ENCODE measurements at regions not wholly inside any gene's neighbourhood (a gene's known extent, or its start where the extent isn't known, plus 50 kb on each side); places are given as distances from the start of the nearest gene placed in this dataset.
"Not testable (repeated sequence)": the region's sequence is repeated elsewhere in the genome, so short reads cannot be mapped to it uniquely, and the experiment has no call there.

DNA sequence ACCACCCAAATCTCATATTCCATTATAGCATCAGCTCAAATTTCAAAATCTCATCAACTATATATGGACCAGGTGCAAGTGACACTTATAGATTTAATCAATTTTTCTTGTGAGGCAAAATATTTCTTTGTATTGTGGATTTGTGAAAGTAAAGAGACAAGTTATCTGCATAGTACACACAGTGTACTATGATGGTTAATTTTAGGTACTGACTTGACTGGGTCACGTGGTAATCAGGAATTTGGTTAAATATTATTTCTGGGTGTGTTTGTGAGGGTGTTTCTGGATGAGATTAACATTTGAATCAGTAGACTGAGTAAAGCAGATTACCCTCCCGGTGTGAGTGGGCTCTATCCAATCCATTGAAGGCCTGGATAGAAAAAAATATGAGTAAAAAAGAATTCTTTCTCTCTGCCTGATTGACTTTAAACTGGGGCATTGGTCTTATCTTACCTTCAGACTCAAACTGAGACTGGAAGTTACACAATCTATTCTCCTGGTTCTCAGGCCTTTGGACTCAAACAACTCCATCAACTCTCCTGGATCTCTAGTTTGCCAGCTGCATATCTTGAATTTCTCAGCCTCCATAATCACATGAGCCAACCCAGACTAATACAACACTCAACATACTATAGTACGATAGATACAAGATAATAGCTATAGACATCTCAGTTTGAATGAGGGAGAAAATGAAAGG lies 799.9 kb downstream of the NAP1L3 start:
- intact Hi-C loops (cut with DNase I; ENCODE audit: low total_unique reads); H3K27me3 ChIP-seq; DNase-seq; H3K9me3 ChIP-seq; H3K4me3 ChIP-seq; H3K4me1 ChIP-seq; H3K36me3 ChIP-seq; H3K27ac ChIP-seq: not testable (repeated sequence)
- whole genome bisulfite sequencing, 5 donors, result 16 to 53% (median 32%) methylated on average over 3 of the region's 3 CpGs

DNA sequence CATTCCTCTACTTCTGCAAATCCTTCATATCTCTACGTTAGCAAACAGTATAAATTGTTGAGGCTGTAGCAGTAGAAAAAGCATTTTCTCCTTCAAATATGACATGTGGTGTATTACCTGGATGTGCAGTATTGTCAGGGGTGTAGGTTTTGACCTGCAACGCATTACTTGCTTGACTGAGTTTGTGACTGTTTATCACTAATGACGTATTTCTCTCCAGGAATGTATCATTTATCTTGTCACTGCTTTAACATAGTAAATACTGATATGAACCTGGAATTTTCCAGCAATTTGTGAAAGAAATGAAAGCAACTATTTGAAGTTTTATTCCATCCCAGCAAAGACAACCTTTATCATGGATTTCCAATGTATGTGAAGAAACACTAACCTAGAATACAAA lies 823.4 kb downstream of the NAP1L3 start:
- H3K4me1 ChIP-seq; H3K9me3 ChIP-seq; H3K27ac ChIP-seq; H3K4me3 ChIP-seq; H3K27me3 ChIP-seq; intact Hi-C loops (cut with DNase I; ENCODE audit: low total_unique reads); DNase-seq; H3K36me3 ChIP-seq: not testable (repeated sequence)
- 42 to 60% (median 49%) methylated on average over 3 of the region's 3 CpGs for WGBS, 5 donors

GRCh38 chrX:92843920-92844319 lies 829.5 kb downstream of the NAP1L3 start:
- H3K9me3 ChIP-seq; H3K36me3 ChIP-seq; DNase-seq; H3K27ac ChIP-seq; intact Hi-C loops (cut with DNase I; ENCODE audit: low total_unique reads); H3K4me3 ChIP-seq; H3K4me1 ChIP-seq; H3K27me3 ChIP-seq: not testable (repeated sequence)
- 71 to 97% (median 92%) methylated on average over 1 to 2 of the region's 2 CpGs for WGBS, 5 donors

DNA sequence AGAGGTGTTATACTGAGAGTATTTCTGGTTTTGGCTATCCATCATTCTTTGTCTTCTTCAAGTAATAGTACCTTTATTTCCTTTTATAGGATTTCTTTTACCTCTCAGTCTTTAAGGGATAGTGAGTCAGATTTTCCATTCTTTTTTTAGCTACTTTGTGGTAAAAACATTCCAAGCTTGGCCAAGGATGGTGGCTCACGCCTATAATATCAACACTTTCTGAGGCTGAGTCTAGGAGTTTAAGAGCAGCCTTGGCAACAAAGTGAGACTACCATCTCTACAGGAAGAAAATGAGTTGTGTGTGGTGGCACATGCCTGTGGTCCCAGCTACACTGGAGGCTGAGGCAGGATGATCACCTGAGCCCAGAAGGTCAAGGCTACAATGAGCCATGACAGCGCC lies 840.6 kb downstream of the NAP1L3 start:
- H3K36me3 ChIP-seq; DNase-seq; H3K27me3 ChIP-seq; intact Hi-C loops (cut with DNase I; ENCODE audit: low total_unique reads); H3K9me3 ChIP-seq; H3K4me1 ChIP-seq; H3K27ac ChIP-seq; H3K4me3 ChIP-seq: not testable (repeated sequence)
- 44 to 69% (median 67%) methylated on average over 1 to 2 of the region's 2 CpGs for WGBS, 5 donors

- DNase-seq; H3K4me1 ChIP-seq; H3K27ac ChIP-seq; H3K36me3 ChIP-seq; H3K4me3 ChIP-seq; intact Hi-C loops (cut with DNase I; ENCODE audit: low total_unique reads); H3K27me3 ChIP-seq; H3K9me3 ChIP-seq: not testable (repeated sequence)
- WGBS, 5 donors, result 58 to 93% (median 72%) methylated on average over 6 of the region's 6 CpGs
These were observed 843.3 kb downstream of the NAP1L3 start for GRCh38 chrX:92830083-92830482.

GRCh38 chrX:92821580-92822152 lies 851.7 kb downstream of the NAP1L3 start:
- H3K4me3 ChIP-seq; H3K36me3 ChIP-seq; H3K27ac ChIP-seq; H3K4me1 ChIP-seq; H3K9me3 ChIP-seq; H3K27me3 ChIP-seq; intact Hi-C loops (cut with DNase I; ENCODE audit: low total_unique reads); DNase-seq: not testable (repeated sequence)
- WGBS, 5 donors, result 90 to 95% (median 91%) methylated on average over 6 to 30 of the region's 30 CpGs; no CpG with 5 or more reads in 1 of the 5 donors

DNA sequence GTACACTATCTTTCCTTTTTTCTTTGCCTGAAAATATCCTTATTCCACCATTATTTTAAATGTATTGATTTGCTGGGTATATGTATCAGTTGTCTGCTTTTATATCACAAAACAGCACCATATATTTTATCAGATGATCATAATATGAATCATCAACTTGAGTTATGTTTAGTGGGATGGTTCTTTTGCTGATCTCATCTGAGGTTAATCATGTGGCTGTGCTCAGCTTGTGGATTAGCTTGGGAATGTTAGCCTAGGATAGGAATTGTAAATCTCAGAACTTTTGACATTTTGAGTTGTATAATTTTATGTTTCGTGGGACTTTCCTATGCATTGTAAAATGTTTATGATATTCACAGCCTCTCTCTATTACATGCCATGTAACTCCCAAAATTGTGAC lies 881.3 kb downstream of the NAP1L3 start:
- H3K36me3 ChIP-seq; H3K4me1 ChIP-seq; H3K9me3 ChIP-seq; H3K4me3 ChIP-seq; H3K27me3 ChIP-seq; intact Hi-C loops (cut with DNase I; ENCODE audit: low total_unique reads); DNase-seq; H3K27ac ChIP-seq: not testable (repeated sequence)
- 63 to 81% (median 76%) methylated on average over 1 of the region's 1 CpG for WGBS, 5 donors

DNA sequence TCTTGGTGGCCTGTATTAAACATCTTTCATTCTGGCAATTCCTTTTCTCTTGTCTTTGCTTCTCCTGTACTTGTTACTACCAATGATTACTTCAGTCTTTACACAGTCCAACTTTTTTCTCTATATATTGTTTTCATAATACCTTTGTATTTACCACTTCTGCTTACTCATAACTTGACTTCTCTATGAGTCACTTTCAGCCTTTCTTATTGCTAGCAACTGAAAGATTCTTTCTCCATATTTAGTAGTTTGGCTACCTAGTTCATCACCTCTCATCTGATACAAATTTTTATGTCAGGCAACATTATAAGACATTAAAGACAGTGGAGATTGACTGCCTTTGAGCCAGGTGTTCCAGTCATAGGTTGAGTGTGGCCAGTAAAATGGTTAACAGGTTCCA lies 893.3 kb downstream of the NAP1L3 start:
- H3K36me3 ChIP-seq; H3K4me1 ChIP-seq; H3K4me3 ChIP-seq; H3K9me3 ChIP-seq; H3K27me3 ChIP-seq; H3K27ac ChIP-seq; DNase-seq; intact Hi-C loops (cut with DNase I; ENCODE audit: low total_unique reads): not testable (repeated sequence)

DNA sequence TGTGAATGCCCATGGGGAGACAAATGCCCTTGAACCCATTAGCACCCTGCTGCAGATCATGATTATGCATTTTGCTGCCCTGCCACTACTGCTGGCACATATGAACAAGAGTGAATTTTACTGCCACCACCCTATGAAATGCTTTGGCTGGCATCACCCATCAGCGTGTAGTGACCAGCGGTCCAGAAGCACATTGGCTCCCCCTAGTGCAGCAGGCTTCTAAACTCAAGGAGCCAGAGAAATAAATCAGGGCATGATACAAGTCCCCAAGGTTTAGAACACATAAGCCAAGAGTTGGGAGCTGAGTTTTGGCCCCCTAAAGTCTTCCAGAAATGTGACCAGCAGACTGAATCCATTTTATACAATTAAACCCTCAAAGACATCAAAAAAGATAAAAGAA lies 899.4 kb downstream of the NAP1L3 start:
- H3K27ac ChIP-seq; intact Hi-C loops (cut with DNase I; ENCODE audit: low total_unique reads); H3K27me3 ChIP-seq; H3K36me3 ChIP-seq; H3K9me3 ChIP-seq; H3K4me1 ChIP-seq; H3K4me3 ChIP-seq: not testable (repeated sequence)
- DNase-seq, result peak; percentile 1 to 34
- WGBS, 5 donors, result 28 to 79% (median 31%) methylated on average over 2 of the region's 2 CpGs; no CpG with 5 or more reads in 1 of the 5 donors

- DNase-seq; H3K27me3 ChIP-seq; H3K4me1 ChIP-seq; H3K36me3 ChIP-seq; H3K27ac ChIP-seq; H3K9me3 ChIP-seq; intact Hi-C loops (cut with DNase I; ENCODE audit: low total_unique reads); H3K4me3 ChIP-seq: not testable (repeated sequence)
- WGBS, 5 donors, result 50 to 83% (median 78%) methylated on average over 1 to 2 of the region's 2 CpGs; no CpG with 5 or more reads in 1 of the 5 donors
These were observed 912.4 kb downstream of the NAP1L3 start for GRCh38 chrX:92760963-92761362.

Measured in stomach (tissue), 8 donors.